Uterus (tissue), 2 donors: ENCODE measurements at regions not wholly inside any gene's neighbourhood (a gene's known extent, or its start where the extent isn't known, plus 50 kb on each side); places are given as distances from the start of the nearest gene placed in this dataset.

Source experiments
- CTCF ChIP-seq, 4 experiments: fragments of 200-600 bp in 2 of 4; fragments of 450-650 bp in 2 of 4; sonication (generic) in 2 of 4; IDR thresholded peaks; one replicate each; pipeline ENCODE4 v1.5.1; 2016 to 2019; ENCODE audit warnings: antibody characterized with exemption in 4 of 4, mild to moderate bottlenecking in 2 of 4, moderate library complexity in 1 of 4
- POLR2A ChIP-seq, 2 donors: fragments of 450-650 bp; IDR thresholded peaks; one replicate each; pipeline ENCODE4 v1.6.1; 2016; ENCODE audit warnings: antibody characterized with exemption in 2 of 2, mild to moderate bottlenecking in 1 of 2, moderate library complexity in 1 of 2

DNA sequence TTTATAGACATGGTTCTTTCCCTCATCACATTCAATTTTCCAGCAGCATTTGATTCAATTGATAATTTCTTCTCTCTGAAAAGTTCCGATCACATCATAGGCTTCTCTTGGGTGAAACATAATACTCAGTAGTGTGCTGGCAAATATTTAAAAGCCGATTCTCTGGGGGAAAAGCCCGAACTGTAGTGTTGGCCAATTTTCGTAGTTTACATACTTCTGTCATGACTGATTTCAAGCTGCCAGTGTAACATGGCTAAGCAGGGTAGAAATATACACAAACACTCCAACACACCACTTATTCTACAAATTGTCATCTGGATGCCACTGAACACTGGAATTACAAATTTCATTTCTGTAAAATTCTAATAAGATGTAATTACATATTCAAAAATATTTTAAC is 56.1 kb upstream of the FREM2 start:
- TF ChIP-seq POLR2A (IDR thresholded peaks at IDR 0.05) (no peak), CTCF (IDR thresholded peaks at IDR 0.05) (no peak)
